ENCODE measurements at regions not wholly inside any gene's neighbourhood (a gene's known extent, or its start where the extent isn't known, plus 50 kb on each side); places are given as distances from the start of the nearest gene placed in this dataset.

GRCh38 chr10:31263903-31264302 lies 55.1 kb upstream of the ZEB1 start:
- POLR2A ChIA-PET = no interaction called here
- no peak for TF ChIP-seq LEF1 (IDR thresholded peaks at IDR 0.05; ENCODE audit: borderline replicate concordance)
- CTCF ChIA-PET = no interaction called here
- DNase-seq (ENCODE audit: extremely low spot score) = no peak

- CTCF ChIA-PET = no interaction called here
- DNase-seq (ENCODE audit: extremely low spot score) = no peak
- POLR2A ChIA-PET = no interaction called here
- TF ChIP-seq ARNT (IDR thresholded peaks at IDR 0.05) = no peak
- no peak for TF ChIP-seq NFRKB (IDR thresholded peaks at IDR 0.05)
- no peak for TF ChIP-seq FOXK2 (IDR thresholded peaks at IDR 0.05)
- TF ChIP-seq CTBP1 (IDR thresholded peaks at IDR 0.05; ENCODE audit: borderline replicate concordance) = no peak
- no peak for TF ChIP-seq L3MBTL2 (conservative IDR thresholded peaks at IDR 0.05)
- no peak for TF ChIP-seq FOXM1 (IDR thresholded peaks at IDR 0.05; ENCODE audit: borderline replicate concordance)
- TF ChIP-seq LEF1 (IDR thresholded peaks at IDR 0.05; ENCODE audit: borderline replicate concordance) = no peak
- no peak for TF ChIP-seq TARDBP (IDR thresholded peaks at IDR 0.05)
- no peak for TF ChIP-seq ELF4 (IDR thresholded peaks at IDR 0.05)
- no peak for TF ChIP-seq SP1 (IDR thresholded peaks at IDR 0.05)
- TF ChIP-seq ZNF384 (IDR thresholded peaks at IDR 0.05) = no peak
- TF ChIP-seq HDGF (IDR thresholded peaks at IDR 0.05; ENCODE audit: borderline replicate concordance) = no peak
- no peak for TF ChIP-seq BHLHE40 (IDR thresholded peaks at IDR 0.05; ENCODE audit: borderline replicate concordance)
- TF ChIP-seq SUZ12 (IDR thresholded peaks at IDR 0.05) = no peak
- TF ChIP-seq FOXA1 (IDR thresholded peaks at IDR 0.05) = no peak
Observed at GRCh38 chr10:31268444-31269303, 50.3 kb upstream of the ZEB1 start.

Measured in HEK293T (cell line).